Endodermal cell (in vitro differentiated cells): ENCODE measurements at regions not wholly inside any gene's neighbourhood (a gene's known extent, or its start where the extent isn't known, plus 50 kb on each side); places are given as distances from the start of the nearest gene placed in this dataset.

Experiments used
- DNase-seq: peaks from one replicate; pipeline ENCODE4 v3.0.0-alpha.2; 2017
- H3K27ac ChIP-seq: 2 replicates; pipeline ENCODE4 v1.5.1; 2013; ENCODE audit warnings: mild to moderate bottlenecking, low read depth, low read length, moderate library complexity
- H3K27me3 ChIP-seq: 2 replicates; pipeline ENCODE4 v1.6.1; 2013; ENCODE audit warnings: mild to moderate bottlenecking, low read length, moderate library complexity; ENCODE audit not compliant: insufficient read depth, control insufficient read depth, poor library complexity, severe bottlenecking
- H3K36me3 ChIP-seq: 2 replicates; pipeline ENCODE4 v1.7.0; 2013; ENCODE audit warnings: mild to moderate bottlenecking, low read length, moderate library complexity; ENCODE audit not compliant: control insufficient read depth, insufficient read depth
- H3K4me1 ChIP-seq: one replicate; pipeline ENCODE4 v1.7.0; 2013; ENCODE audit warnings: low read length; ENCODE audit not compliant: control insufficient read depth, insufficient read depth
- H3K4me3 ChIP-seq: 2 replicates; pipeline ENCODE4 v1.5.1; 2013; ENCODE audit warnings: mild to moderate bottlenecking, low read length, moderate library complexity
- H3K9ac ChIP-seq: 2 replicates; pipeline ENCODE4 v1.6.1; 2013; ENCODE audit warnings: mild to moderate bottlenecking, low read length, moderate library complexity; ENCODE audit not compliant: poor library complexity, severe bottlenecking; ENCODE audit errors: extremely low read depth
- H3K9me3 ChIP-seq: 2 replicates; pipeline ENCODE4 v1.6.1; 2013; ENCODE audit warnings: mild to moderate bottlenecking, low read length, moderate library complexity; ENCODE audit not compliant: control insufficient read depth
- H3K27ac Mint-ChIP-seq: 2 replicates; pipeline ENCODE4 v1.8.0; 2020; ENCODE audit warnings: mixed read lengths
- H3K27me3 Mint-ChIP-seq: 2 replicates; pipeline ENCODE4 v1.8.0; 2021; ENCODE audit warnings: mild to moderate bottlenecking, mixed read lengths; ENCODE audit not compliant: insufficient read depth
- H3K36me3 Mint-ChIP-seq: 2 replicates; pipeline ENCODE4 v1.8.0; 2020; ENCODE audit warnings: low read depth, mixed read lengths
- H3K4me1 Mint-ChIP-seq: 2 replicates; pipeline ENCODE4 v1.8.0; 2020; ENCODE audit warnings: mixed read lengths
- H3K4me3 Mint-ChIP-seq: 2 replicates; pipeline ENCODE4 v1.8.0; 2020; ENCODE audit warnings: mild to moderate bottlenecking, moderate library complexity, mixed read lengths
- H3K9me3 Mint-ChIP-seq: 2 replicates; pipeline ENCODE4 v1.8.0; 2020; ENCODE audit warnings: mild to moderate bottlenecking, mixed read lengths
- CTCF ChIP-seq: fragments of 200-600 bp; sonication (generic); conservative IDR thresholded peaks from 2 replicates; pipeline ENCODE4 v1.5.0; 2021; ENCODE audit warnings: antibody characterized with exemption, mild to moderate bottlenecking
- WGBS, 2 experiments: methylation state at CpG; one replicate each; pipeline versions ENCODE4 v1.1.5 to v1.1.7; 2013; ENCODE audit warnings: missing lambda C conversion rate in 2 of 2, mixed read lengths in 1 of 2; ENCODE audit not compliant: insufficient coverage in 1 of 2, insufficient read length in 1 of 2; 5-methylcytosine and 5-hydroxymethylcytosine counted together

- H3K27me3 ChIP-seq, result no peaks in the 10 kb centered on the region
- peaks cover 11% of the 10 kb centered on the region for H3K4me1 Mint-ChIP-seq
- H3K9me3 Mint-ChIP-seq, result no peaks in the 10 kb centered on the region
- no peak overlapping the region for H3K27ac Mint-ChIP-seq
- H3K36me3 Mint-ChIP-seq, result no peaks in the 10 kb centered on the region
- no peaks in the 10 kb centered on the region for H3K36me3 ChIP-seq
- no peaks in the 10 kb centered on the region for H3K27me3 Mint-ChIP-seq
- H3K4me3 Mint-ChIP-seq, result no peak overlapping the region
- H3K27ac ChIP-seq, result no peak overlapping the region
- no peak for TF ChIP-seq CTCF
- H3K9me3 ChIP-seq, result no peaks in the 10 kb centered on the region
- H3K9ac ChIP-seq, result no peak overlapping the region
- DNase-seq, result no peak
- WGBS, 2 experiments, result 95 to 97% methylated on average over 2 to 3 of the region's 3 CpGs
- no peak overlapping the region for H3K4me3 ChIP-seq
- no peaks in the 10 kb centered on the region for H3K4me1 ChIP-seq
Observed at GRCh38 chr5:122719991-122720746, 54.7 kb upstream of the SNX2 start.

- no peaks in the 10 kb centered on the region for H3K27me3 ChIP-seq
- Mint-ChIP-seq H3K27ac (no peak overlapping the region), H3K4me1 (peaks cover 11% of the 10 kb centered on the region), H3K27me3 (no peaks in the 10 kb centered on the region), H3K36me3 (no peaks in the 10 kb centered on the region), H3K9me3 (no peaks in the 10 kb centered on the region), H3K4me3 (no peak overlapping the region)
- H3K4me1 ChIP-seq, result no peaks in the 10 kb centered on the region
- TF ChIP-seq CTCF, result no peak
- no peaks in the 10 kb centered on the region for H3K9me3 ChIP-seq
- WGBS, 2 experiments, result 92 to 100% methylated on average over 2 to 3 of the region's 3 CpGs
- H3K36me3 ChIP-seq, result no peaks in the 10 kb centered on the region
- no peak overlapping the region for H3K9ac ChIP-seq
- no peak overlapping the region for H3K4me3 ChIP-seq
- H3K27ac ChIP-seq, result no peak overlapping the region
- no peak for DNase-seq
Observed at GRCh38 chr5:122721127-122721526, 53.8 kb upstream of the SNX2 start.

GRCh38 chr5:122722341-122722740, 52.5 kb upstream of the SNX2 start:
- Histone ChIP-seq H3K9me3 (no peaks in the 10 kb centered on the region), H3K4me1 (no peaks in the 10 kb centered on the region), H3K36me3 (no peaks in the 10 kb centered on the region), H3K9ac (no peak overlapping the region), H3K4me3 (no peak overlapping the region), H3K27me3 (no peaks in the 10 kb centered on the region), H3K27ac (no peak overlapping the region)
- no peak for DNase-seq
- no peaks in the 10 kb centered on the region for H3K9me3 Mint-ChIP-seq
- TF ChIP-seq CTCF, result no peak
- no peaks in the 10 kb centered on the region for H3K27me3 Mint-ChIP-seq
- H3K36me3 Mint-ChIP-seq, result no peaks in the 10 kb centered on the region
- H3K4me1 Mint-ChIP-seq, result peaks cover 11% of the 10 kb centered on the region
- H3K4me3 Mint-ChIP-seq, result no peak overlapping the region
- WGBS, 2 experiments, result 88 to 96% methylated on average over 1 to 2 of the region's 2 CpGs
- no peak overlapping the region for H3K27ac Mint-ChIP-seq
